NCI-H2081 (cell line): ENCODE measurements at regions not wholly inside any gene's neighbourhood (a gene's known extent, or its start where the extent isn't known, plus 50 kb on each side); places are given as distances from the start of the nearest gene placed in this dataset.
"Not testable (repeated sequence)": the region's sequence is repeated elsewhere in the genome, so short reads cannot be mapped to it uniquely, and the experiment has no call there.

Experiments used
- DNase-seq, 2 experiments: peaks; one replicate each; lab custom pipeline; 2025; lab: John Stamatoyannopoulos, UW

DNA sequence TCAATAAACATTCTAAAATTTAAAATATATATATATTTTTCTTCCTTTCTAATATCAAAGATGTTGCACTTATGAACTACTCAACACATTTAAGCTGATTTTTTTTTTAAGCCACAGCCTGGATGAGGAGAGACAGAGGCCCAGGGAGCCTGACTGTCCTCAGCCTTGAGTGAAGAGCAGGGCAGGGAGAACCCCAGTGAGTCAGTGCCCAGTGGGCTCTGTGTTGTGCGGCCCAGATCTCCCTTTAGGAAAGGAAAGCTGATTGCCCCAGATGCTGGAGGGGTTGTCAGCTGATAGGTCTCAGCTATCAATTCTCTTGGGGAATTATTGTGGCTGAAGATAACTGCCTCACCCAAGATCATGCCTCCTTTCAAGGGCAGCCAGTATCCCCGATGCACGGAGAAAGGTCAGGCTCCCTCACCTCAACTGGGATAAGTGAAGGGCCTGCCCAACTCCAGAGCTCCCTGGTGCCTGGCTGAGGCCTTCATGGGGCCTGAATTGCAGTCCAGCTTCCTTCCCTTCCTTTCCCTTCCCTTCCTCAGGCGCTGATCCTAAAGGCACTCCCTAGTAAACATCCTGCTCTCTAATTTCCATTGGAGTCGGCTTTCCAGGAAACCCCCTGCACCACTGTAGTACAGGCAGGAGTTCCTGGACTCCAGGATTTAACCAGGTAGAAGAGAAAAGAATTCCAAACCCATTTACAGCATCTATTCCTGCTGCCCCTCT, 106.9 kb upstream of the ATL2 start:
- DNase-seq: no peak

DNA sequence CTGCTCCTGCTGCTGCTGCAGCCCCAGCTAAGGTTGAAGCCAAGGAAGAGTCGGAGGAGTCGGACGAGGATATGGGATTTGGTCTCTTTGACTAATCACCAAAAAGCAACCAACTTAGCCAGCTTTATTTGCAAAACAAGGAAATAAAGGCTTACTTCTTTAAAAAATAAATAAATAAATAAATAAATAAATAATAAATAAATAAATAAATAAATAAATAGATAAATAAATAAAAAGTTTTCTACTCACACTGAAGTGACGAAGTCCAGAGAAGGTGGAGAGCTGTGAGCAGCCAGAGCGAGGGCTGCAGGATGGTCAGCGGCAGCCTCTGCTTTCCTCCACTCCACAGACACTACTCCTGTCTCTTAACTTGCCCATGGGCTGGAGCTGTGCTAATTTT, 105.6 kb upstream of the ATL2 start:
- DNase-seq: not testable (repeated sequence)

DNA sequence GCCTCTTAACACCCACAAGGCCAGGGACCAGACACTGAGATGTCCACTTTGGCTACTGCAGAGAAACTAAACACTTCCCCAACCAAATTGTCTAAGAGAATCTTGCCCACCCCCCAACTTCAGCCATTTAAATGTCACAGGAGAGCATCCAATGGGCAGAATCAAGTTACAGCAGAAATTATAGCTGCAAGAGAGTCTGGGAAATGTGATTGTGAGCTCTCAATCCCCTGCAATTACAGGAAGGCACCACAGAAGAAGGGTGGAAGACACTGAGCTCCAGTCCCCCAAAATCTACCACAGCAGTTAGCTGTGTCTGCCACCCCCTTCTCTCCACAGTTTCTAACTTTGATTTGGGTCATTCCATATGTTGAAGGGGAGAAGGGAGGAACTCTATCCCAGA, 103.5 kb upstream of the ATL2 start:
- no peak for DNase-seq

DNA sequence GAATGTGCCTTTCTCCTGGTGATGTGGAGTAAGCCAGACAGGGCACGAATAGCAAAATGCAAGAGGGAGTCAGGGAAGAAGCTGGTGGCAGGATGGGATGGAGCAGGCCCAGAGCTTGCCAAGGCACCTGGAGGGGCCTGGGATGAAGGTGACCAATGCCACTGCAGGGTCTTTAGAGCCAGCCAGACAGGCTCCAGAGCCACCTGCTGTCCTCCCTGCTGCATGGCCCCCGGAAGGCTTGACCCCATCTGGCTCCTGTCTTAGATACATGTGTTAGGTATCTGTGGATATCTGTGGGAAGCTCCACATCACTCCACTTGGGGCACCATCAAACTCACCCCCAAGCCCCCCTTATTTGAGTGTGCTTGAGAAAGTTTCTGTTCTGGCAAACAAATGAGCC, 99.9 kb upstream of the ATL2 start:
- DNase-seq: no peak

DNA sequence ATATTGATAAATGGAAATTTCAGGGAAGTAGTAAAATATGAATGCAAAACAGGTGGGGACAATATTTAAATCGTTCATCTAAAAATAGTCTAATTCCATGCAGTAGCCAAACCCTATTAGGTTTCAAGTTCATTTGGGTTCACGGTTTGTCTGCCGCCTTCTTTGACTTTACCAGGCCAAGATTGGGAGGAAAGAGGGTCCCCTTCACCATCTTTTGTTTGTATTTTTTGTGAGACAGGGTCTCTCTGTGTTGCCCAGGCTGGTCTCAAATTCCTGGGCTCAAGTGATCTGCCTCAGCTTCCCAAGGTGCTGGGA, 98.5 kb upstream of the ATL2 start:
- DNase-seq: no peak

DNA sequence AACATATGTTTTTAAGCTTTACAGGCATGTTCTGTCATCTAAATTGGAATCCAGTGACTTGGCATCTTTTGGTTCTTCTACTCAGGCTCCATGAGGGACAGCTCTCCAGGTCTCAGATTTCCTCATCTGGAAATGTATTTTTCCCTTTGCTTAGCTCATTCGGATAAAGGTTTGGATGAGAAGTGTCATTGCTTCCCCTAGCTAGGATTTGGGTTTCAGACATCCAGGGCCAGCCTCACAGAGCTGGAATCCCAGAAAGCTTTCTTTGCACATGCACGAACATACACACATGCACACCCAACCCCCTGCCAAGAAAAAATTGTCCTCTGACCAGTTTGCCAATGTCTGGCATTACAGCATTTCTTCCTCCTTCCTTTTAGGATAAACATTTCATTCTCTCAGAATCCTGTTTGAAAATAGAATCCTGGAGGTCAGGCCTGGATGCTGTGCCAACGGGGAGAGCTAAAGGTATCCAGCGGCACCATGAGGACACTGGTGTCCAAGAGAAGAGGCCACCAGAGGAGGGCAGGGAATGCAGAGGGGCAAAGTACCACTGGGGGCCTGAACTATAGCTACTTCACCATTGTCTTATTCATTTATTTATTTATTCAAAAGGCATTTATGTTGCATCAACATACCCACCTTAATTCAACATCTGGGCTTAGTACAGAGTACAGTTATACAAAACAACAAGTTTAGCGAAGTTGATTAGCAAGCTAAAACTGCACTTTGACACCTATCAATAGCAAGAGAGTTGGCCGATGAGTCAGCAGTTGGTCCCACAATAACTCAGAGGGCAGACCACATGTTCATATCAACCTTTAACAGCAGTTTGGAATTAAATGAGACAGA, 97.9 kb upstream of the ATL2 start:
- DNase-seq: no peak

DNA sequence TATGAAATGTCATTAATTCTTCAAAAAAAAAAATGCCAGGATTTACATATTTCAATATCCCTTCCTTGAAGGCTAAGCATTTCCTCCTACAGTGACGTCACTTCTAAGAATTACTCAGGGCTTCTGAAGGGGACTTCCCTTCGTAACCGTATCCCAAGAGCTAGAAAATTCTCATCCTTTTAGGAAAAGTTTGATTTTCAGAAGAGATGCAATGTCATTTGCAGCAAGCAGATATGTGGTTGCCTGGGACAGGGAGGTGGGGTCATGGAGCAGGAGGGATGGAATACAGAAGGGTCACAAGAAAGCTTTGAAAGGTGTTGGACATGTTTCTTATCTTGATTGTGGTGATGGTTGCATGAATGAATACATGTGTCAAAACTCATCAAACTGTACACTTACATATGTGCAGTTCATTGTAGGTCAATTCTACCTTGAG, 97.0 kb upstream of the ATL2 start:
- DNase-seq: no peak

DNA sequence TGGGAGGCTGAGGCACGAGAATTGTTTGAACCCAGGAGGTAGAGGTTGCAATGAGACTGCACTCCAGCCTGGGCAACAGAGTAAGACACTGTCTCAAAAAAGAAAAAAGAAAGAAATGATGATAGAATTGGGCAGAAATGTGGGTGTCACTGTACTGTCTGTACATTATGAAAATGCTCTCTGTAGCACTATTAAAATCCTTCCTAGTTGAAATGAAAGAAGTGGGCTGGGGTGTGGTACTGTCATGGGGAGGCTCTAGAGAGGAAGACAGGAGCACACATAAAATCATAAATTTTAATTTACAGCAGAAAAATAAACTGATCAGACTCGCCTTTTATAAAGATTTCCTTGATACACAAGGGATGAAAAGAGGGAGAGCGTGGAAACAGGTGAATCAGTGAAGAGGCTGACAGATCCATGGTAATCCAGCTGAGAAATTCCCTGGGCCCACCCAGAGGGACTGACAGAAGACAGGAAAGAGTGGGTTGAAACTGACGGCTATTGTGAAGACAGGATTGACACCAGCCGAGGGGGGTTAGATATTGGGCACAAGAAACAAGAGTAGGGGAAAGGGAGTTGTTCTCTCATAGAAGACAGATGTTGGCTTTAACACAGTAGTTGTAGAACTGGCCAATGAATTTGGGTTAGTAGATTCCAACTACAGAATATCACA, 96.4 kb upstream of the ATL2 start:
- no peak for DNase-seq

DNA sequence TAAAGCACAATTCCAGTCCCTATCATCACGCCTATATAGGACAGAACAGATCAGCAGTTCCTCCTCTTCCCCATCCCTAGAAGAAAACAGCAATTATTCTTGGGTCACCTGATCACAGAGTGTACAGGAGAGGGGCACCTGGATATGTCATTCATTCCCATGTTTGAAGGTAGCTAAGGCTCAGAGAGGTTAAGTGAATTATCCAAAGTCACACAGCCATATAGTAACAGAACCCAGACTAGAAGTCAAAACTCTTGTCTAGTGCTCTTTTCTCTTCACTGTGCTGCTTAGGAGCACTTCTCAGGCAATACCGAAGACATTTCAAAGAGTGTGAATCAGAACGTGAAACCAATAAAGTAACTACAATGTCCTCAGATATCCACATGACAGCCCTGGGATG, 93.0 kb upstream of the ATL2 start:
- DNase-seq: no peak

DNA sequence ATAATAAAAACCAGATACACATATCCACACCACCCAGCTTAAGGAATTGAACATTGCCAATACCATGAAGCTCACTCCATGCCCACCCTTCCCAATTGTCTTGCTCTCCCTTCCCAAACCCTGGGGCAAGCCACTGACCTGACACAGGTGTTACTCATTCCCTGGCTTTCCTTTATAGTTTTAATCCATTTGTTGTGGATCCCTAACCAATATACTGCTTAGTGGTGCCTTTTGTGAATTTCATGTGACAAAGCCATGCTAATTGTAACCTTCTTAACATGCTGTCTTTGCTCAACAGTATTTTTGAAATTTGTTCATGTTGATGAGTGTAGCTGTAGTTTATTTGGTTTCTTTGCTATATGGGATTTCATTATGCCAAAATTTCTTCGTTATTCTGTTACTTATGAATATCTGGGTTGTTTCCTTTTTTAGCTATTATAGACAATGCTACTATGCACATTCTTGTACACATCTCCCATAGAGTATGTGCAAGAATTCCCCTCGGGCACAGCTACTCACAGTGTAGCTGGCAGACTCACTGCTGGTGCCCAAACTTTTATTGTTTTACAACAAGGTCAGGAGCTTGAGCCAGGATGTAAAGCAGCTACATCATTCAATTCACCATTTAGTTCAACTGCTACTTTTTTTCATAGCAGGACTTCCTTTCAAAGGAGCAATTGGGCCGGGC, 90.8 kb upstream of the ATL2 start:
- DNase-seq: no peak

DNA sequence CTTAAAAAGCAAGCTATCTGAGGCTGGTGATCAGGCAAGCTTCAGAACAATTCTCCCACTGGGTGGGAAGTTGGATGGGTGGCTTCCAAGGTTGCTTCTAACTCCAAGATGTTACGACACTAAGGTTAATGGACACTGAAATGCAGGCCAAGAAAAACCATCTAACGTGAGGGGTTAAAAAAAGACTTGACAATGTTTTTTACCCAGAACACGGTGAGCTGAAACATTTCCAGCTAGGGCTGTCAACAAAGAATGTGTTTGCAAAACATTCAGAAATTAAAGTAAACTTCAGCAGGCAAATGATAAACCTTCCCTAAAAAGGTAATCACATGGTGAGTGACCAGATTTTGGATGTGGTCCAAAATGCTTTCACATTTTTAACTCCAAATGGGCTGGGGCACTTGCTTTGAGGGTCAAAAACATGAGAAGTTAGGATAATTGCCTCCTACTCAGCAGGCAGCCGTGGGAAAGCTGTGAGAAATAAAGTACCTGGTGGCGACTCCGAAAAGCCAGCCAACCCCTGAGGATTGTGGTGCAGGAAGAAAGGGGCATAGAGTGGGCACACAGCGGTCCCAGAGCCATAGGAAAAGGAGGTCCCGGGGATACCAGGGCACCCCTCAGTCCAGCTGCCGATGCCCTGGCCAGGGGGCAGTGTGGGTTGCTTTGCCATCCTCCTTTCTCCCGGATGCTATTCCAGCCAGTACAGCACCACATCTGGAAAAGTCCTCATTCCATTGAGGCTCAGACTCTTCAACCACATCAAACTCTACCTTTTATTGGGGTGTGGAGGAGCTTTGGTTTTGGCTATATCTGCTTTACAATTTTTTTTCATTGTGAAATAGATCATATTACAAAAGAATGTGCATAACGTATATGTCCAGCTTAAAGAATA, 90.0 kb upstream of the ATL2 start:
- no peak for DNase-seq

DNA sequence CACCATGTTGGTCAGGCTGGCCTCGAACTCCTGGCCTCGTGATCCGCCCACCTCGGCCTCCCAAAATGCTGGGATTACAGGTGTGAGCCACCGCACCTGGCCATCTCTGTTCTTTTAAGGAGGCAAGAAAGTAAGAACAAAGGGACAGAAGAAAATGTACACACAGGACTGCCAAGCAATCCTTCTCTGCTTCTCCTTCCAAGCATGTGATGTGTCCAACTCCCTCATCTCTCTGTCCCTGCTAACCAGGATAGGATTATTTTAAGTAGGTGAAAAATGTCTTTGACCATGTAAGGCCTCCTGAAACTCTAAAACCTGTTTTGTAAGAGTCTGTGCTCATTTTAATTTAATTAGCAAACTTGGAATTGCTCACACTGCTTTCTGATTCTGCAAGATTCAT, 89.3 kb upstream of the ATL2 start:
- DNase-seq: no peak

DNA sequence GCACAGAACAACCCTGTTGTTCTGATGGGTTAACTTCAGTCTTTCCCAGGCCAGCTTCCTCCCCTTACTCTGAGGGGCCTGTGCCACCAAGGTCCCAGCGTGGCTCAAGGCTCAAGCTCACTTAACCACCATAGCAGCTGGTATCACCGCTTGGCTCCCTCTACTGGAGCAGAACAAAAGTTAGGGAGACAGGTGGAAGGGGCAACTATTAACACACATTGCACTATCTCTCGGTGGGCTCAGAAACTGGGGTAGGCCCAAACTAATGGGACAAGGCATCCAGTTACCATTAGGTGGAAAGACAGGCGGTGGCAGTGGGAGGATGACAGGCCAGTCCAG, 88.7 kb upstream of the ATL2 start:
- no peak for DNase-seq

DNA sequence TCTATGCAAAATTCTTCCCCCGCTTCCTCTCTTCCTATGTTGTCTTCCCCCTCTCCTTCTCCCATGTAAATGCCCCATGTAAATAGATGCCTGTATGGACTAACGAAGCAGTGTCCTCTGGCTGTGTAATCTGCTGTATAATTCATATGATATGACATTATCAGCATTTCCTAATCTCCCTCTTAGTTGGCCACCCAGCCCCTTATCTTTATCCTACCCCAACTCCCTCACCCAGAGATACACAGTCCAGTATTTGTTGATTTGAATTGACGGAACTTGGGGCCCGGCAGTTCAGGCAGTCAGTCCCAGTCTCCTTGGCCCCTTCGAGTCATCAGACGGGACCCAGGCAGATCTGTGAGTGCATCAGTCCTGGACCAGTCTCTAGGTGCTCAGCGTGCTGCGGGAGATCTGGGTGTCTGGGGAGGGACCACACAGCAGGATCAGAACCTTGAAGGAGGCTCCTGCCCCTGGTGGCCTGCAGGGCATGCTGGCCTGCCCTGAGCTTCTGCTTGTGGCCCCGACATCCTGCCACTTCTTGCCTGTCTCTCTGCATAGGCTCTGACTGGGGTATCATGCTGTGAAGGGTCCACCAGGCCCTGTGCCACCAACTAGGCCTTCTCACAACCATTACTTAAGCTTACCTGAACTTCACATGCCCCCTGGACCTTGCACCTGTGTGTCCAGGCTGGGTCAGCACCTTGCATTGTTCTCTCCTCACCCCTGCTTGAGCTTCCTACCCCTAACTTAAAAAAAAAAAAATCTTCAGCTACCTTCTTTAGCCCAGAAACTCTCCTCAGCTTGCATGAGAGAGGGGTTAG, 88.1 kb upstream of the ATL2 start:
- no peak for DNase-seq

DNA sequence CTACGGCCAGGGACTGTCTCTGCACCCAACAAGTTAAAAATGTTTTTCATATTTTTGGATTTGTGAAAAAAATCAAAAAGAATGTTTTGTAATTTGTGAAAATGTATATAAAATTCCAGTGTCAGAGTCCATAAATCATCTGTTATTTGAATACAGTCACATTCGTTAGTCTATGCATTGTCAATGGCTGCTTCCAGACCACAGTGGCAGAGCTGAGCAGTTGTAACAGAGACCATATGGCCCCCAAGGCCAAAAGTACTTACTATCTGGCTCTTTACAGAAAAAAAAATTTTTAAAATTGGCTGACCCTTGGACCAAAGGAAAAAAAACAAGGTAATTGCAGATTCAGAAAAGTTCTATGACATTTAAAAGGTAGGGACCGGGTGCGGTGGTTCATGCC, 86.7 kb upstream of the ATL2 start:
- DNase-seq: no peak

DNA sequence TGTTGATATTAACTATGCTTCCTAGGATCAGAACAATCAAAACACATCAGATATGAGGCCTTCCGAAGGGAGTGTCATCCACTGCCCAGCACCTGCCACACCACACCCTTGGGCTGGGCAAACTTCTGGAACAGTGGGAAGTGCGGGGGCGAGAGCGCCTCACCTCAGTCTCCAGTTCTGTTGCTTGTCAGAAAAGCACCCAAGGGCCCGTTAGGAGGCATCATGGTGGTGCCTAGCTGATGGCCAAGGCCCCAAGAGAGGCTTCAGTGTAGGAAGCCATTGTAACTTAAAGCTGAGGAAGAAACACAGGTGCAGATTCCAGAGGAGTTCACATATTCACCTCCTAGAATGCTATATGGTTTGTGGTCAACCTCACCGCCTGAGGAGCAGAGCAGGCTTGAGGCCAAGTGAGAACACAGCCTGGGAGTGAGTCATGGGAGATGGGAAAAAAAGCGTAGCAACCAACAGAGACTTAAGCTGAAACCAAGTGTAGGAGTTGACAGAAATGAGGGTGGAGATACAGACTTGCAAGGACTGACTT, 85.1 kb upstream of the ATL2 start:
- no peak for DNase-seq

DNA sequence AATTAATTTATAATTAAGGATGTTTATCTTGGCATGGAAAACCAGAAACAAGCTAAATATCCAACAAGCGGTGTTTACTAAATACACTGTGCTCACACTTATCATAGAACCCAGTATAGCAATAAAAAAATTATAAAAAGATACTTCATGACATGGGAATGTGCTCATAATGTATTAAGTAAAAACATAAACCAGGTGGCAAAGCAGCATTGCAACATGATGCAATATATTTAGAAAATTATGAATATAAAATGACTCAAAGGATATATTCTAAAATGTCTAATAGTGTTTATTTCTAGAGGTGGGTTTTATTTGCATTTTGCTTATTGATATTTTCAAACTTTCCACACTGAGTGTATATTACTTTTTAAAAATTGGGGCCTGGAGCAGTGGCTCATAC, 84.4 kb upstream of the ATL2 start:
- DNase-seq: no peak

DNA sequence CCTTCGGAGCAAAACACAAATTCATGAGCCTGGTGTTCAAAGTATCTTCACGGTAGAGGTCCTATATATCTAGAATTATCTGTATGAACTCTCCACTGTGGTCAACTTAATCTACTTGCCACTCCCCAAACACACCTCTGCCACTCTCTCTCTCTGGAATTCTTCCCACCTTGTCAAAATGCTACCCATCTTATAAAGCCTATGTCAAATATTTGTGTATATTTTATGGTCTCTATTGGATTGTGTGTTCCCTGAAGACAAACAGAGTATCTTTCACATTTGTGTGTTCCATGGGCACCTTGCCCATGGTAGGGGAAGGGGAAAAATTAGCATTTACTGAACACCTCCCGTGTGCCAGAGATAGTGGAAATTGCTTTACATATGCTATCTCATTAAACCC, 83.2 kb upstream of the ATL2 start:
- no peak for DNase-seq

DNA sequence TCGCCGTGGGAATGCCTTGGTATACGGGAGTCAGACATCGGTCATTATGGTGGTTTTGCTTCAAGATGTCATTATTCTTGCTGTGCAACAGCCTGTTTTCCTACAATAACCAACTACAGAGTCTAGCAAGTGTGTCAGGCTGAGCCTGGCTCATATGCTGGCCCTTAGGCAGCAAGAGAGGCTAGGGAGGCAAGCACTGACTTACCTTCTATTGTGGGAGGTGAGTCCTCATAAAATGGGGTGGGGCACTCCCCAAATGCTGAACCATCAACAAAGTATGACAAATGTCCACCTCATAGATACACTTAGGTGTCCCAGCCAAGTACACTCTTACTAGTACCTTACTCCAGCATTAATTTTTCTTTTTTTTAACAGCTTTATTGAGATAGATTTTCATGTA, 77.0 kb upstream of the ATL2 start:
- no peak for DNase-seq

DNA sequence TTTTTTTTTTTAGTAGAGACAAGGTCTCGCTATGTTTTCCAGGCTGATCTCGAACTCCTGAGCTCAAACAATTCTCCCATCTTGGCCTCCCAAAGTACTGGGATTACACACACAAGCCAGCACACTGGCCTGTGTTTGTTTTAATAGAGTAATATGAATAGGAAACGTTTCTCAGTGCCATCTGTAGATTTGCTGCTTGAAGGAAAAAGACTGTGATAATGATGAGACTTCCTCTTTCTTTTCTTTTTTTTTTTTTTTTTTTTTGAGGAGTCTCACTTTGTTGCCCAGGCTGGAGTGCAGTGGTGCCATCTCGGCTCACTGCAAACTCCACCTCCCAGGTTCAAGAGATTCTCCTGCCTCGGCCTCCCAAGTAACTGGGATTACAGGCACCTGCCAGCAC, 74.7 kb upstream of the ATL2 start:
- DNase-seq: not testable (repeated sequence)

DNA sequence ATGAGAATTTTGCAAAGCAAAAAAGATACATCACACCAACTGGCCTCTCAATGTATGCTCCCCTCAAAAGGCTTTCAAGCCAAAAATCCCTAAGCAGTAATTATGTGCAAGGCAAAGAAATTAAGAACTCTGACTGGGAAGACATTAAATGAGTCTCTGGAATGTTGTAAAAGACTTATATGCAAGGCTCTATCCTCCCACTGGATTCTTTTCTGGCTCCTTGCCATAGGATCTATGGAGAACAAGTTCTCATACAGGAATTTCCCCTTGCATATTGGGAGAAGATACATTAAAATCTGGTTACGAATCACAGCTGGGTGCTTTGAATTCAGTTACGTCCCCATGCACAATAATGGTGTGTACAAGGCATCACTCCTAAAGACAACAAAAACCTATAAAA, 73.4 kb upstream of the ATL2 start:
- no peak for DNase-seq
